ENCODE measurements at regions not wholly inside any gene's neighbourhood (a gene's known extent, or its start where the extent isn't known, plus 50 kb on each side); places are given as distances from the start of the nearest gene placed in this dataset.
A peak's percentile ranks its signal among the peaks of the same experiment; 100 is the strongest.
"Not testable (repeated sequence)": the region's sequence is repeated elsewhere in the genome, so short reads cannot be mapped to it uniquely, and the experiment has no call there.

GRCh38 chr2:64888591-64889309 is 100.4 kb upstream of the SLC1A4 start:
- TF ChIP-seq CTCF (IDR thresholded peaks at IDR 0.05): peak; percentile 39
- Histone ChIP-seq H3K4me3 (ENCODE audit: low read depth, low read length) (no peak overlapping the region), H3K9me3 (ENCODE audit: control insufficient read depth, low read length) (no peaks in the 10 kb centered on the region), H3K27me3 (ENCODE audit: control insufficient read depth, insufficient read depth, low read length) (no peaks in the 10 kb centered on the region), H3K4me1 (no peaks in the 10 kb centered on the region), H3K36me3 (ENCODE audit: control insufficient read depth, insufficient read depth, low read length) (no peaks in the 10 kb centered on the region), H3K79me2 (no peaks in the 10 kb centered on the region), H3K4me2 (ENCODE audit: low read length) (no peak overlapping the region), H3K9ac (no peak overlapping the region), H2AFZ (no peak overlapping the region), H3K27ac (no peak overlapping the region)

GRCh38 chr2:64889803-64890202 is 99.4 kb upstream of the SLC1A4 start:
- no peak for TF ChIP-seq CTCF (IDR thresholded peaks at IDR 0.05)
- no peak overlapping the region for H3K4me3 ChIP-seq (ENCODE audit: low read depth, low read length)
- no peaks in the 10 kb centered on the region for H3K9me3 ChIP-seq (ENCODE audit: control insufficient read depth, low read length)

GRCh38 chr2:64896572-64896971 is 92.6 kb upstream of the SLC1A4 start:
- not testable (repeated sequence) for H3K4me2 ChIP-seq (ENCODE audit: low read length); H3K9ac ChIP-seq

More at GRCh38 chr2:64889803-64890202, 99.4 kb upstream of the SLC1A4 start:
- H3K9ac ChIP-seq: no peak overlapping the region
- no peaks in the 10 kb centered on the region for H3K27me3 ChIP-seq (ENCODE audit: control insufficient read depth, insufficient read depth, low read length)
- H3K36me3 ChIP-seq (ENCODE audit: control insufficient read depth, insufficient read depth, low read length): no peaks in the 10 kb centered on the region
- H3K4me1 ChIP-seq: no peaks in the 10 kb centered on the region
- H3K79me2 ChIP-seq: no peaks in the 10 kb centered on the region
- H3K4me2 ChIP-seq (ENCODE audit: low read length): no peak overlapping the region
- H3K27ac ChIP-seq: no peak overlapping the region
- no peak overlapping the region for H2AFZ ChIP-seq

GRCh38 chr2:64899081-64899865 is 89.9 kb upstream of the SLC1A4 start:
- no peak overlapping the region for H3K27ac ChIP-seq
- no peak for TF ChIP-seq CTCF (IDR thresholded peaks at IDR 0.05)
- no peak overlapping the region for H3K4me2 ChIP-seq (ENCODE audit: low read length)
- H3K27me3 ChIP-seq (ENCODE audit: control insufficient read depth, insufficient read depth, low read length): no peaks in the 10 kb centered on the region
- H3K4me1 ChIP-seq: no peaks in the 10 kb centered on the region
- H3K9ac ChIP-seq: no peak overlapping the region
- no peaks in the 10 kb centered on the region for H3K9me3 ChIP-seq (ENCODE audit: control insufficient read depth, low read length)
- H3K4me3 ChIP-seq (ENCODE audit: low read depth, low read length): no peak overlapping the region
- H3K79me2 ChIP-seq: no peaks in the 10 kb centered on the region
- H3K36me3 ChIP-seq (ENCODE audit: control insufficient read depth, insufficient read depth, low read length): no peaks in the 10 kb centered on the region
- no peak overlapping the region for H2AFZ ChIP-seq

More at GRCh38 chr2:64896572-64896971, 92.6 kb upstream of the SLC1A4 start:
- H3K4me1 ChIP-seq; H3K9me3 ChIP-seq (ENCODE audit: control insufficient read depth, low read length); H3K27ac ChIP-seq; H3K4me3 ChIP-seq (ENCODE audit: low read depth, low read length); H3K36me3 ChIP-seq (ENCODE audit: control insufficient read depth, insufficient read depth, low read length); H3K27me3 ChIP-seq (ENCODE audit: control insufficient read depth, insufficient read depth, low read length); H3K79me2 ChIP-seq; H2AFZ ChIP-seq: not testable (repeated sequence)

GRCh38 chr2:64899876-64900275 is 89.3 kb upstream of the SLC1A4 start:
- H3K4me3 ChIP-seq (ENCODE audit: low read depth, low read length); H3K4me1 ChIP-seq; H3K4me2 ChIP-seq (ENCODE audit: low read length); H3K36me3 ChIP-seq (ENCODE audit: control insufficient read depth, insufficient read depth, low read length); H2AFZ ChIP-seq; H3K79me2 ChIP-seq; H3K9me3 ChIP-seq (ENCODE audit: control insufficient read depth, low read length); H3K27me3 ChIP-seq (ENCODE audit: control insufficient read depth, insufficient read depth, low read length); H3K9ac ChIP-seq; H3K27ac ChIP-seq: not testable (repeated sequence)
